ENCODE measurements at regions not wholly inside any gene's neighbourhood (a gene's known extent, or its start where the extent isn't known, plus 50 kb on each side); places are given as distances from the start of the nearest gene placed in this dataset.

GRCh38 chr2:177078855-177079254 lies 133.7 kb upstream of the HNRNPA3 start:
- Histone ChIP-seq H3K4me1 (no peaks in the 10 kb centered on the region), H3K27ac (no peak overlapping the region), H3K27me3 (no peaks in the 10 kb centered on the region), H3K36me3 (no peaks in the 10 kb centered on the region), H3K9me3 (no peaks in the 10 kb centered on the region), H3K4me3 (no peak overlapping the region)
- TF ChIP-seq, protein P1, sequence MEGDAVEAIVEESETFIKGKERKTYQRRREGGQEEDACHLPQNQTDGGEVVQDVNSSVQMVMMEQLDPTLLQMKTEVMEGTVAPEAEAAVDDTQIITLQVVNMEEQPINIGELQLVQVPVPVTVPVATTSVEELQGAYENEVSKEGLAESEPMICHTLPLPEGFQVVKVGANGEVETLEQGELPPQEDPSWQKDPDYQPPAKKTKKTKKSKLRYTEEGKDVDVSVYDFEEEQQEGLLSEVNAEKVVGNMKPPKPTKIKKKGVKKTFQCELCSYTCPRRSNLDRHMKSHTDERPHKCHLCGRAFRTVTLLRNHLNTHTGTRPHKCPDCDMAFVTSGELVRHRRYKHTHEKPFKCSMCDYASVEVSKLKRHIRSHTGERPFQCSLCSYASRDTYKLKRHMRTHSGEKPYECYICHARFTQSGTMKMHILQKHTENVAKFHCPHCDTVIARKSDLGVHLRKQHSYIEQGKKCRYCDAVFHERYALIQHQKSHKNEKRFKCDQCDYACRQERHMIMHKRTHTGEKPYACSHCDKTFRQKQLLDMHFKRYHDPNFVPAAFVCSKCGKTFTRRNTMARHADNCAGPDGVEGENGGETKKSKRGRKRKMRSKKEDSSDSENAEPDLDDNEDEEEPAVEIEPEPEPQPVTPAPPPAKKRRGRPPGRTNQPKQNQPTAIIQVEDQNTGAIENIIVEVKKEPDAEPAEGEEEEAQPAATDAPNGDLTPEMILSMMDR (IDR thresholded peaks at IDR 0.05) = no peak
- intact Hi-C loops (cut with DNase I) = no loop called here
- no peak for DNase-seq
- ATAC-seq = no peak

DNA sequence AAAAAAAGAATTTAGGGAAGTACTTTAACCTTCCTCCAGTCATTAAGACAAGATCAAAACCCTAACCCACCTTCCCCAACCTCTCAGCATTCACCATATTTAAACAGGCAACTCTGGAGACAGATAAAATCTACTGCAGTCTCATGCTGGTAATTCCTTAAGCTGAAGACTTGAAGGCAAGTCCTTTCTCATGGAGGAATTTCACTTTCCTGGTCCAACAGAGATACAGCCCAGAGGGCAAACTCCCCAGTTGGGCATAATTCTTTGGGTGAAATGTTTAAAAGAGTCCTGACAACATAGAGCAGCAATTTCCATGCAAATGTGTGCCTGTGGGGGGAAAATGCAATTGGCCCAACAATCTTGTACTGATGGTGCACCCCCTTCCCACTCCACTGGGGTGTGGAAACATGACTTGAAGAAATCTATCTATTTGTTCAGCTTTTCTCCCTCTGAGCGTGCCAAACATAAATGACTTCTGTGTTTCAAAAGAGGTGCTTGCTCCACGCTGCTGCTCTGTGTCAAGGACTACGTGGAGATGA lies 131.8 kb upstream of the HNRNPA3 start:
- Histone ChIP-seq H3K27me3 (no peaks in the 10 kb centered on the region), H3K4me3 (no peak overlapping the region), H3K4me1 (no peaks in the 10 kb centered on the region), H3K27ac (no peak overlapping the region), H3K9me3 (no peaks in the 10 kb centered on the region), H3K36me3 (no peaks in the 10 kb centered on the region)
- ATAC-seq (no peak), DNase-seq (no peak)
- TF ChIP-seq, protein P1 (IDR thresholded peaks at IDR 0.05) = no peak
- intact Hi-C loops (cut with DNase I) = no loop called here

DNA sequence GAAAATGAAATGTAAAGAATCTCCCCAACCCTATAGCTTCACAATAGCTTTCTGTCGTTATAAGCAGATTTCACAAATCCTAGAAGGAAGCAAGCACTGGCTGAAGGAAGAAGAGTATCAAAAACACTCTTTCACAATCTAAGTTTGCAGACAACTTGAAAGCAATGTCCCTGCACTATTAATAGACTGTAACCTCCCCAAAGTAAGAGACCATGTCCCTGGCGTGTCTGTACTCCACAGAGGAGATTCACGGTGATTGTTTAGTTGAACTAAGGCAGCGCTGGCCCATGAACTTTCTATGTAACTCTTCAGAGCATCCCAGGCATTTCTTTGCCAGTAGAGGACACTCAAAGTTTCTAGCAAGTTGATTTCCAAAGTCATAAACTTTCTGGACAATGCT lies 128.0 kb upstream of the HNRNPA3 start:
- TF ChIP-seq, protein P1 (IDR thresholded peaks at IDR 0.05) = no peak
- no peak for ATAC-seq
- H3K4me1 ChIP-seq = no peaks in the 10 kb centered on the region
- intact Hi-C loops (cut with DNase I) = no loop called here
- H3K27ac ChIP-seq = no peak overlapping the region
- no peaks in the 10 kb centered on the region for H3K27me3 ChIP-seq
- H3K36me3 ChIP-seq = no peaks in the 10 kb centered on the region
- no peak for DNase-seq
- no peak overlapping the region for H3K4me3 ChIP-seq
- H3K9me3 ChIP-seq = no peaks in the 10 kb centered on the region

DNA sequence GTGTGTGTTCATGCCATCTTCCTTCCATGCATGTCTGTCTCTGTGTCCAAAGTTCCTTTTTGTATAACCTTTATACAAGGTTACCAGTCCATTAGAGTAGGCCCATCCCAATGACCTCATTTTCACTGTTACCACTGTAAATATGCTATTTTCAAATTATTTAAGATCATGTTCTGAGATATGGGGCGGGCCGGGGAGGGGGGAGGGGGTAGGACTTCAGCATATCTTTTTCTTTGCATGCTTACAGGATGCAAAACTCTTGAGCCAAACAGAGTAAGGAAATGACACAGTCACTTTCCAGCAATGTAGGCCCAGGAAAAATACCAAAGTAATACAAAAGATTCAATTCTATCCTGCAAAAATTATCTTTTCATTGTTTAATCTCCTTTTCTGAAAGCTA lies 124.1 kb upstream of the HNRNPA3 start:
- Histone ChIP-seq H3K27ac (no peak overlapping the region), H3K27me3 (no peaks in the 10 kb centered on the region), H3K4me1 (no peaks in the 10 kb centered on the region), H3K36me3 (no peaks in the 10 kb centered on the region), H3K9me3 (no peaks in the 10 kb centered on the region), H3K4me3 (no peak overlapping the region)
- TF ChIP-seq, protein P1 (IDR thresholded peaks at IDR 0.05) = no peak
- ATAC-seq = no peak
- DNase-seq = no peak
- intact Hi-C loops (cut with DNase I) = no loop called here

DNA sequence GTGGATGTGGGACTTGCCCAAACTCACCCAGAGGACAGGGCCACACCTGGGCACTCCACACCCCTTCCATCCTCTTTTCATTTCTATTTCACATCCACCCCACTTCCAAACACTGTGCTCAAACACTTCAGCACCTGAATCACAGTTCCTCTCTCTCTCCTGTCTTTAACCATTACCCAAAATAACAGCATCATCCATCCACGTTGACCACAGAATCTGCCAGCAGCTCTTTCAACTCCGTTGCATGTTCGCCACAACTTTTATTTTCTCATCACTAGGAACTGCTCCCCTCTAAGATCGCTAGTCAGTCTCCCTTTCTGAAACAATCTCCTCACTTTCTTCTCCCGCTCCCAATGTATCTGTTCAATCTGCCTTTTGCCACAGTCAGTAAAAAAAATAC lies 121.6 kb upstream of the HNRNPA3 start:
- H3K9me3 ChIP-seq = no peaks in the 10 kb centered on the region
- H3K27me3 ChIP-seq = no peaks in the 10 kb centered on the region
- intact Hi-C loops (cut with DNase I) = no loop called here
- no peak for ATAC-seq
- no peak overlapping the region for H3K4me3 ChIP-seq
- no peaks in the 10 kb centered on the region for H3K36me3 ChIP-seq
- H3K27ac ChIP-seq = no peak overlapping the region
- no peak for DNase-seq
- H3K4me1 ChIP-seq = no peaks in the 10 kb centered on the region
- TF ChIP-seq, protein P1 (IDR thresholded peaks at IDR 0.05) = no peak

DNA sequence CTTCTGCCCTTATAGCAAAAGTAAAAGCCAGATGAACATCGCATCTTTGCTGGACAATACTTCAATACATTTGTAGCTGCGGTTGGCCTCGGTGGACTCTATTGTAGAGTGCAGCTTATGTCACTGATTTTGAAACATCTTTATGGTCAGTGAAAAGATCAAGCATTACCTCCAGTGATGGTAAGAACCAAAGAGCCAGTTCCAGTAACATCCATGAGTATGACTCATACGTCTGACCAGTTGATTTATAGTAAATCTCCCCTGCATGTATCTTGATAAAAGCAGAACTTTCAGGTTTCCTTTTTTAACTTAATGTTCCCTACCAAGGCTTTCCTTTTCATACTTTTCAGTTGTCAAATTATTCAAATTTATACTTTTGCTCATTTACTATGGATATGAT lies 119.2 kb upstream of the HNRNPA3 start:
- TF ChIP-seq, protein P1 (IDR thresholded peaks at IDR 0.05) = no peak
- no peaks in the 10 kb centered on the region for H3K9me3 ChIP-seq
- no peak for DNase-seq
- no peak overlapping the region for H3K27ac ChIP-seq
- no peak overlapping the region for H3K4me3 ChIP-seq
- intact Hi-C loops (cut with DNase I) = no loop called here
- no peaks in the 10 kb centered on the region for H3K27me3 ChIP-seq
- no peaks in the 10 kb centered on the region for H3K4me1 ChIP-seq
- no peak for ATAC-seq
- no peaks in the 10 kb centered on the region for H3K36me3 ChIP-seq

All from upper lobe of right lung (tissue), 1 donor.